Embryonic facial prominence (tissue), 1 donor: ENCODE measurements at regions not wholly inside any gene's neighbourhood (a gene's known extent, or its start where the extent isn't known, plus 50 kb on each side); places are given as distances from the start of the nearest gene placed in this dataset.
"Not testable (repeated sequence)": the region's sequence is repeated elsewhere in the genome, so short reads cannot be mapped to it uniquely, and the experiment has no call there.

Experiments
- DNase-seq: peaks from one replicate; pipeline ENCODE4 v3.0.0-alpha.2; 2016; ENCODE audit errors: extremely low spot score

GRCh38 chr17:30686538-30687479, 137.7 kb downstream of the CRLF3 start:
- not testable (repeated sequence) for DNase-seq

GRCh38 chr17:30682280-30682679, 142.2 kb downstream of the CRLF3 start:
- not testable (repeated sequence) for DNase-seq

GRCh38 chr17:30680681-30681080, 143.8 kb downstream of the CRLF3 start:
- DNase-seq: not testable (repeated sequence)

- no peak for DNase-seq
These were observed 146.8 kb downstream of the CRLF3 start for GRCh38 chr17:30677550-30678249.

GRCh38 chr17:30675777-30676492, 148.6 kb downstream of the CRLF3 start:
- not testable (repeated sequence) for DNase-seq

- DNase-seq: not testable (repeated sequence)
These were observed 155.3 kb downstream of the CRLF3 start for GRCh38 chr17:30669217-30669649.

- not testable (repeated sequence) for DNase-seq
These were observed 155.9 kb downstream of the CRLF3 start for GRCh38 chr17:30668360-30669181.

GRCh38 chr17:30667657-30668359, 156.7 kb downstream of the CRLF3 start:
- peak; percentile 77 for DNase-seq

GRCh38 chr17:30666838-30667656, 157.4 kb downstream of the CRLF3 start:
- not testable (repeated sequence) for DNase-seq

- not testable (repeated sequence) for DNase-seq
These were observed 160.6 kb downstream of the CRLF3 start for GRCh38 chr17:30663727-30664455.

- DNase-seq: not testable (repeated sequence)
These were observed 167.3 kb downstream of the CRLF3 start for GRCh38 chr17:30657148-30657547.

- DNase-seq: not testable (repeated sequence)
These were observed 171.5 kb downstream of the CRLF3 start for GRCh38 chr17:30653038-30653437.

GRCh38 chr17:30650149-30650548, 172.9 kb downstream of the GOSR1 start:
- not testable (repeated sequence) for DNase-seq

- not testable (repeated sequence) for DNase-seq
These were observed 170.9 kb downstream of the GOSR1 start for GRCh38 chr17:30648015-30648620.

GRCh38 chr17:30645875-30646274, 168.7 kb downstream of the GOSR1 start:
- not testable (repeated sequence) for DNase-seq

GRCh38 chr17:30644713-30645112, 167.5 kb downstream of the GOSR1 start:
- not testable (repeated sequence) for DNase-seq

- not testable (repeated sequence) for DNase-seq
These were observed 167.1 kb downstream of the GOSR1 start for GRCh38 chr17:30644287-30644686.

GRCh38 chr17:30641428-30641827, 164.2 kb downstream of the GOSR1 start:
- not testable (repeated sequence) for DNase-seq
